ENCODE measurements at regions not wholly inside any gene's neighbourhood (a gene's known extent, or its start where the extent isn't known, plus 50 kb on each side); places are given as distances from the start of the nearest gene placed in this dataset.

- TF ChIP-seq CTCF (IDR thresholded peaks at IDR 0.05), result no peak
- TF ChIP-seq POLR2AphosphoS5 (IDR thresholded peaks at IDR 0.05), result no peak
These were observed 663.3 kb upstream of the ADGRB3 start for GRCh38 chr6:67971812-67972211.

All from prostate gland (tissue), 2 donors.